ENCODE measurements at regions not wholly inside any gene's neighbourhood (a gene's known extent, or its start where the extent isn't known, plus 50 kb on each side); places are given as distances from the start of the nearest gene placed in this dataset.

- TF ChIP-seq POLR2A (IDR thresholded peaks at IDR 0.05) = no peak
- TF ChIP-seq, protein P1, sequence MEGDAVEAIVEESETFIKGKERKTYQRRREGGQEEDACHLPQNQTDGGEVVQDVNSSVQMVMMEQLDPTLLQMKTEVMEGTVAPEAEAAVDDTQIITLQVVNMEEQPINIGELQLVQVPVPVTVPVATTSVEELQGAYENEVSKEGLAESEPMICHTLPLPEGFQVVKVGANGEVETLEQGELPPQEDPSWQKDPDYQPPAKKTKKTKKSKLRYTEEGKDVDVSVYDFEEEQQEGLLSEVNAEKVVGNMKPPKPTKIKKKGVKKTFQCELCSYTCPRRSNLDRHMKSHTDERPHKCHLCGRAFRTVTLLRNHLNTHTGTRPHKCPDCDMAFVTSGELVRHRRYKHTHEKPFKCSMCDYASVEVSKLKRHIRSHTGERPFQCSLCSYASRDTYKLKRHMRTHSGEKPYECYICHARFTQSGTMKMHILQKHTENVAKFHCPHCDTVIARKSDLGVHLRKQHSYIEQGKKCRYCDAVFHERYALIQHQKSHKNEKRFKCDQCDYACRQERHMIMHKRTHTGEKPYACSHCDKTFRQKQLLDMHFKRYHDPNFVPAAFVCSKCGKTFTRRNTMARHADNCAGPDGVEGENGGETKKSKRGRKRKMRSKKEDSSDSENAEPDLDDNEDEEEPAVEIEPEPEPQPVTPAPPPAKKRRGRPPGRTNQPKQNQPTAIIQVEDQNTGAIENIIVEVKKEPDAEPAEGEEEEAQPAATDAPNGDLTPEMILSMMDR (IDR thresholded peaks at IDR 0.05) = no peak
Observed at GRCh38 chr14:26982071-26982470, 384.2 kb upstream of the NOVA1 start.

Data from thyroid gland (tissue), 4 donors.